KMS-11 (cell line): ENCODE measurements at regions not wholly inside any gene's neighbourhood (a gene's known extent, or its start where the extent isn't known, plus 50 kb on each side); places are given as distances from the start of the nearest gene placed in this dataset.

ENCODE experiments used
- H2AFZ ChIP-seq: fragments of 200-600 bp; sonication (generic); 2 replicates; pipeline ENCODE4 v1.6.1; 2016; ENCODE audit warnings: antibody characterized with exemption, mixed run types, low read depth
- H3K27ac ChIP-seq: fragments of 200-600 bp; sonication (generic); 2 replicates; pipeline ENCODE4 v1.6.1; 2016; ENCODE audit warnings: mild to moderate bottlenecking, mixed run types
- H3K27me3 ChIP-seq: fragments of 200-600 bp; sonication (generic); 2 replicates; pipeline ENCODE4 v1.6.1; 2017; ENCODE audit warnings: mild to moderate bottlenecking, low read depth, mixed run types, moderate library complexity; ENCODE audit not compliant: insufficient read depth
- H3K36me3 ChIP-seq: fragments of 200-600 bp; sonication (generic); 2 replicates; pipeline ENCODE4 v1.6.1; 2017; ENCODE audit warnings: mild to moderate bottlenecking, mixed run types; ENCODE audit not compliant: insufficient read depth
- H3K4me1 ChIP-seq: fragments of 200-600 bp; sonication (generic); 2 replicates; pipeline ENCODE4 v1.6.1; 2016; ENCODE audit warnings: mild to moderate bottlenecking, low read depth, mixed run types; ENCODE audit not compliant: poor library complexity, severe bottlenecking
- H3K4me2 ChIP-seq: fragments of 200-600 bp; sonication (generic); 2 replicates; pipeline ENCODE4 v1.7.0; 2016; ENCODE audit warnings: mild to moderate bottlenecking, mixed run types
- H3K4me3 ChIP-seq: fragments of 200-600 bp; sonication (generic); IDR thresholded peaks from 2 replicates; pipeline ENCODE4 v1.6.1; 2017; ENCODE audit warnings: low read depth, low read length, mixed read lengths; ENCODE audit not compliant: insufficient read depth
- H3K79me2 ChIP-seq: fragments of 200-600 bp; sonication (generic); 2 replicates; pipeline ENCODE4 v1.6.1; 2016; ENCODE audit warnings: low read depth, mixed run types; ENCODE audit not compliant: insufficient read depth
- H3K9ac ChIP-seq: fragments of 200-600 bp; sonication (generic); 2 replicates; pipeline ENCODE4 v1.6.1; 2016; ENCODE audit warnings: mild to moderate bottlenecking, mixed run types
- H4K20me1 ChIP-seq: fragments of 200-600 bp; sonication (generic); 2 replicates; pipeline ENCODE4 v1.6.1; 2016; ENCODE audit warnings: mild to moderate bottlenecking, mixed run types; ENCODE audit not compliant: insufficient read depth
- TF ChIP-seq, protein P1 (sequence below): fragments of 200-600 bp; sonication (generic); conservative IDR thresholded peaks from 2 replicates; pipeline ENCODE4 v1.6.1; 2017; ENCODE audit warnings: low read depth, mild to moderate bottlenecking, antibody characterized with exemption, low read length, moderate library complexity, mixed read lengths

DNA sequence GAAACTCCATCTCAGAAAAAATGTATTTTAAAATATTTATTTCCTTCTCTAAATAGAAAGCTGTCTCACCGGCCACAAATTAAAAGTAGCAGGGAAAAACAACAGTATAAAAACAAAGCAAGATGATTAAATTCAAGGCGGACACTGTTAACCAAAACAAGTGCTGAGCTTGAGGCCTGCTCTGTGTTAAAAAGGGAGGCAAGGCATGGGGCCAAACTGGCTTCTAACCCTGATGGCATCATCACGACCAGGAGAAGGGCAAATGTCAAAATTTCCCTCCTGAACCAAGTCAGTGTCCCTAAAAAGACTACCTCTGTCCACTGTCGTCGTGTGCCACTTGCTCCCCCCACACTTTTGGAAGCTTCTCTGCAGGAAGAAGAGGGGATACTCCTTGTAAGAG is 116.1 kb downstream of the MSX2 start:
- Histone ChIP-seq H3K27me3 (no peaks in the 10 kb centered on the region), H3K4me2 (no peak overlapping the region), H3K36me3 (no peaks in the 10 kb centered on the region), H2AFZ (no peak overlapping the region), H3K79me2 (no peaks in the 10 kb centered on the region), H3K4me3 (no peak overlapping the region), H3K27ac (no peak overlapping the region), H3K9ac (no peak overlapping the region), H3K4me1 (no peaks in the 10 kb centered on the region), H4K20me1 (no peaks in the 10 kb centered on the region)
- TF ChIP-seq, protein P1, sequence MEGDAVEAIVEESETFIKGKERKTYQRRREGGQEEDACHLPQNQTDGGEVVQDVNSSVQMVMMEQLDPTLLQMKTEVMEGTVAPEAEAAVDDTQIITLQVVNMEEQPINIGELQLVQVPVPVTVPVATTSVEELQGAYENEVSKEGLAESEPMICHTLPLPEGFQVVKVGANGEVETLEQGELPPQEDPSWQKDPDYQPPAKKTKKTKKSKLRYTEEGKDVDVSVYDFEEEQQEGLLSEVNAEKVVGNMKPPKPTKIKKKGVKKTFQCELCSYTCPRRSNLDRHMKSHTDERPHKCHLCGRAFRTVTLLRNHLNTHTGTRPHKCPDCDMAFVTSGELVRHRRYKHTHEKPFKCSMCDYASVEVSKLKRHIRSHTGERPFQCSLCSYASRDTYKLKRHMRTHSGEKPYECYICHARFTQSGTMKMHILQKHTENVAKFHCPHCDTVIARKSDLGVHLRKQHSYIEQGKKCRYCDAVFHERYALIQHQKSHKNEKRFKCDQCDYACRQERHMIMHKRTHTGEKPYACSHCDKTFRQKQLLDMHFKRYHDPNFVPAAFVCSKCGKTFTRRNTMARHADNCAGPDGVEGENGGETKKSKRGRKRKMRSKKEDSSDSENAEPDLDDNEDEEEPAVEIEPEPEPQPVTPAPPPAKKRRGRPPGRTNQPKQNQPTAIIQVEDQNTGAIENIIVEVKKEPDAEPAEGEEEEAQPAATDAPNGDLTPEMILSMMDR: no peak

DNA sequence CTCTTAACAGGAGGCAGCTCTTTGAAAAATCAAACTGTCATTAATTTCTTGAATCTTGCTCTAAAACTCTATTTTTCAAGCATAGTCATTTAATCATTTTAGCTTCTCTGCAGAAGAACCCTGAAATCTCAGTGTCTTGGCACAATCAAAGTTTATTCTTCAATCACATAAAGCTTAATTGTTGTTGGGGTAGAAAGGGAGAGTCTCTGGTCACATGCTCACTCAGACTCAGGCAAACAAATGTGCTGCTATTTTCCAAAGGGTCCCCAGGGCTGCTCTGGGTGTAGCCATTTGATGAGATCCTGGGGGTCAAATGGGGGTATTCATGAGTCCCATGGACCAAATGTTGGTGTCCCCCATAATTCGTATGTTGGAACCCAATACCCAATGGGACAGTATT is 114.8 kb downstream of the MSX2 start:
- no peak overlapping the region for H2AFZ ChIP-seq
- H3K27ac ChIP-seq: no peak overlapping the region
- no peak overlapping the region for H3K9ac ChIP-seq

DNA sequence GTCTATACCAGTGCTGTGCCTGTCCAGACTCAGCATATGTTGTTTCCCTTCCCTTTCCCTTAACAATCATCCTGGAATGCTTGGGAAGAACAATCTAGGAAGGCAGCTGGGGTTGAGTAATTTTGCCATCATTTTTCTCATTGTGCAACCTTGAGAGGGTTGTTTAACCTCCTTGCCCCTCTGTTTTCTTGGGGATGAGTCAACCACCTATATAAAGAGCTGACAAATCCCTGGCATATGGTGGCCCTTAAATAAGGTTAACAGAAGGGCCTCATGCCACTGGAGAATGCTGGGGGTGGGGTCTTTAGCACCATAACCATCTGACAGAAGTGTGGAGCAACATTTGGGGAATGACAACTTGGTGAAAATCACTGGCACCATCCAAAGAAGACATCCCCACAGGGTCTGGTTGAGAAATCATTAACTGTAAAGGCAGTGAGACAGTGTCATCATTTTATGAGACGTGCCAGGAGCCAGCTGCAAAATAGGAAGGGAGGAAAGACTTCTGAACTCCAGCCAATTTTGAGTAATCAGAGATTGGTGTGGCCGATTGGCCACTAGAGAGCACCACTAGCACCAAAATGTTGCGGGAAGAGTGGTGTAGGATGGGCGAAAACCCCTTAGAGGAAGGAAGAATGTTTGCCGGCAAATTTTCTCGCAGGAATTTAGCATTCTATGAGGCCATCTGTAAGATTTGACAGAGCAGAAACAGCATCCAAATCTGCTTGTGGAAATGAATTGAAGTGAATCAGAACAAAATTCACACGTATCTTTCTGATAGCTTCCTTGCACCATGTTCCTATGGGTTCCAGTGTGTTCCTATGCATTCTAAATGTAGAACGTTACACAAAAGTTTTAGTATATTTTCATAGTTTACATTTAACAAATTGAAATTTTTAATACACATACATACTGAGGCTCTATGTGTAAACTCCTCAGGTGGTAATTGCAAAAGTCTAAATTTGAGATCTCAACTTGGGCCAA is 113.8 kb downstream of the MSX2 start:
- Histone ChIP-seq H2AFZ (no peak overlapping the region), H3K9ac (no peak overlapping the region), H3K79me2 (no peaks in the 10 kb centered on the region), H3K4me3 (no peak overlapping the region), H3K36me3 (no peaks in the 10 kb centered on the region), H3K27ac (no peak overlapping the region), H3K4me1 (no peaks in the 10 kb centered on the region), H4K20me1 (no peaks in the 10 kb centered on the region), H3K4me2 (no peak overlapping the region), H3K27me3 (no peaks in the 10 kb centered on the region)
- TF ChIP-seq, protein P1: no peak

More for the DNA sequence above, 114.8 kb downstream of the MSX2 start:
- no peak overlapping the region for H3K4me2 ChIP-seq
- H3K4me3 ChIP-seq: no peak overlapping the region
- H3K27me3 ChIP-seq: no peaks in the 10 kb centered on the region
- H3K4me1 ChIP-seq: no peaks in the 10 kb centered on the region
- H4K20me1 ChIP-seq: no peaks in the 10 kb centered on the region
- no peaks in the 10 kb centered on the region for H3K79me2 ChIP-seq
- H3K36me3 ChIP-seq: no peaks in the 10 kb centered on the region
- TF ChIP-seq, protein P1: no peak

DNA sequence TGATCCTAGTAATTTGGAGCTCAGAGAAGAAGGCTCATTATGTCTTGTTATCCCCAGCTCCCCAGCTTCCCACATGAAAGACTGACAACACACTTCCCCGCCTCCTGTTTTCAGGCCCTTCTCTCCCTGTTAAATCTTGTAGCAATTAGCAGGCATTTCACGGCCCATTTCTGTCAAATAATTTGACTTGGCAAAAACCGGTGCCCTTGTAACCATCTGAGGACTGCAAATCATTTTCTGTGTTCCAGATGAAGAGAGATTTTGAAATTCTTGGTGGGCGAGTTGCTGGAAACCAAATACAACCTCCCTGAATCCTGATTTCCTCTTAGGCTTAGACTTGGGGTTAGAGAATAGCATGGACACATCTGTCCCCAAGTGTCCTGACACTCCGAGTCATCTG is 109.7 kb downstream of the MSX2 start:
- Histone ChIP-seq H3K36me3 (no peaks in the 10 kb centered on the region), H3K9ac (no peak overlapping the region), H3K79me2 (no peaks in the 10 kb centered on the region), H3K4me3 (no peak overlapping the region), H3K27ac (no peak overlapping the region), H3K4me2 (no peak overlapping the region), H2AFZ (no peak overlapping the region), H3K27me3 (no peaks in the 10 kb centered on the region), H3K4me1 (no peaks in the 10 kb centered on the region), H4K20me1 (no peaks in the 10 kb centered on the region)
- TF ChIP-seq, protein P1: no peak
